ENCODE measurements at regions not wholly inside any gene's neighbourhood (a gene's known extent, or its start where the extent isn't known, plus 50 kb on each side); places are given as distances from the start of the nearest gene placed in this dataset.

- DNase-seq, result no peak
These were observed 304.9 kb downstream of the DHX15 start for GRCh38 chr4:24279469-24279868.

GRCh38 chr4:24278693-24279092, 305.7 kb downstream of the DHX15 start:
- no peak for DNase-seq

GRCh38 chr4:24274381-24274941, 309.9 kb downstream of the DHX15 start:
- DNase-seq, result no peak

GRCh38 chr4:24273136-24273535, 311.2 kb downstream of the DHX15 start:
- DNase-seq, result no peak

- no peak for DNase-seq
These were observed 317.2 kb downstream of the DHX15 start for GRCh38 chr4:24266951-24267722.

GRCh38 chr4:24265989-24266388, 318.4 kb downstream of the DHX15 start:
- no peak for DNase-seq

- no peak for DNase-seq
These were observed 321.7 kb downstream of the DHX15 start for GRCh38 chr4:24262616-24263015.

GRCh38 chr4:24262084-24262483, 322.3 kb downstream of the DHX15 start:
- no peak for DNase-seq

GRCh38 chr4:24260923-24261564, 323.3 kb downstream of the DHX15 start:
- no peak for DNase-seq

- DNase-seq, result no peak
These were observed 324.1 kb downstream of the DHX15 start for GRCh38 chr4:24260133-24260715.

- DNase-seq, result no peak
These were observed 327.8 kb downstream of the DHX15 start for GRCh38 chr4:24256547-24256946.

- DNase-seq, result no peak
These were observed 328.3 kb downstream of the DHX15 start for GRCh38 chr4:24256066-24256465.

GRCh38 chr4:24252121-24252520, 332.2 kb downstream of the DHX15 start:
- DNase-seq, result no peak

GRCh38 chr4:24251589-24251988, 332.8 kb downstream of the DHX15 start:
- no peak for DNase-seq

GRCh38 chr4:24249972-24250371, 334.4 kb downstream of the DHX15 start:
- no peak for DNase-seq

- no peak for DNase-seq
These were observed 335.4 kb downstream of the DHX15 start for GRCh38 chr4:24248674-24249630.

- DNase-seq, result no peak
These were observed 338.9 kb downstream of the DHX15 start for GRCh38 chr4:24245491-24245820.

- DNase-seq, result no peak
These were observed 339.5 kb downstream of the DHX15 start for GRCh38 chr4:24244663-24245490.

- DNase-seq, result no peak
These were observed 340.7 kb downstream of the DHX15 start for GRCh38 chr4:24243641-24244040.

GRCh38 chr4:24241511-24241910, 342.8 kb downstream of the DHX15 start:
- no peak for DNase-seq

GRCh38 chr4:24240655-24241054, 343.7 kb downstream of the DHX15 start:
- DNase-seq, result no peak

GRCh38 chr4:24237709-24238108, 346.6 kb downstream of the DHX15 start:
- no peak for DNase-seq
